Stimulated activated CD4-positive, alpha-beta T cell treated with anti-CD3 and anti-CD28 coated beads, Interleukin-1b, Interleukin-23, amount 100 ng/mL, for 24 hours (primary cell): ENCODE measurements at regions not wholly inside any gene's neighbourhood (a gene's known extent, or its start where the extent isn't known, plus 50 kb on each side); places are given as distances from the start of the nearest gene placed in this dataset.
"Not testable (repeated sequence)": the region's sequence is repeated elsewhere in the genome, so short reads cannot be mapped to it uniquely, and the experiment has no call there.

Experiments
- DNase-seq, 4 experiments: peaks; one replicate each; pipeline ENCODE4 v3.0.0-alpha.2; 2020; ENCODE audit warnings: low read depth in 4 of 4, low spot score in 1 of 4

DNA sequence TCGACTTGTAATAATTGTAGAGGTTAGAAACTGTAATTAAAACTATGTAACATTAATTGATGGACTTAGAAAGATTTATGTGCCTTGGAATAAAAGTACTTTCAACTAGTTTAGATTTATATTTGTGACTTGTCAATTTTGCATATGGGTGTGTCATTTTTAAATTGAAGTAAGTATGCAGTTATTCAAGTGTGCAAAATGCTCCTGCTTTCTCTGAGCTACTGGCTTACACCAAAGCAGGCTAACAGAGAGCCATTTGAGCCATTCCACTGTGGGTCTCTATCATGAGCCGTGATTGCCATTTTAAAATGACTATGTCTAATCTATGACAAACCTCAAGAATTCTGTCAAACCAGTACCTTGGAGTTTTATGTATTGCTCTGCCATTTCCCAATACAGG lies 345.0 kb upstream of the MDFIC2 start:
- DNase-seq: no peak

- no peak for DNase-seq
These were observed 335.4 kb upstream of the MDFIC2 start for GRCh38 chr3:70647823-70648222.

DNA sequence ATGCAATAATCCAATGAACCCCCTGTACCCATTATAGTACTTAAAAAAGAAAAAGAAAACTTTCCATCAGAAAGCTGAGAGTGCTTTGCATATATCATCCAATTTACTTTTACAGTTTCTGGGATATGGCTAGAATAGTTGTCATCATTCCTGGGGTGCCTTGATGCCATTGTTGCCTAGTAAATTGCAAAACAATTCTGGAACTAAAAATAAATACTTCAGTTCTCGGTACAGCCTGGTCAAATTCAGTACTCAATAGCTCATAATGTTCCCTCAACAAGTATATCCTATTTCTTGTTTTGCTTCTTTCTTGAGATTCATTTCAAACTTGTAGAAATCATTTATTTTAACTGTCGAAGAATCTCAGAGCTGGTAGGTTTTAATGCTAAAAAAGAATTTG lies 334.7 kb upstream of the MDFIC2 start:
- no peak for DNase-seq

- DNase-seq: no peak
These were observed 334.2 kb upstream of the MDFIC2 start for GRCh38 chr3:70646635-70647034.

DNA sequence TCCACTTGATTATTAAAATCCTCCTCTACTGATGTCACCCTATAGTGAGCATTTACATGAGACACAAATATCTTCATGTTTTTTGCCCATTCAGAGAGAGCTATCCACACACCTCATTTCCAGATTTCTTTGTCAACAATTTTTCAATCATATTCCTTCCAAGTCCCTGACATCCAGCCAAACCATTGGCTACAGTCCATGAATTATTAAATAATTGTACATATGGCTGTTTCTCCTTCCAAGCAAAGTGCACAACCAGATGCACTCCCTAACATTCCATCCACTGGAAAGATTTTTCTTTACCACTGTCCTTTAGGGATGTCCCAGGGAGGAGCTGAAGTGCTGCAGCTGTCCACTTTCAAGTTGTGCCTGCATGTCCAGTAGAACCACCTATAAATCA lies 328.0 kb upstream of the MDFIC2 start:
- no peak for DNase-seq

GRCh38 chr3:70635301-70635700 lies 322.9 kb upstream of the MDFIC2 start:
- DNase-seq: no peak

GRCh38 chr3:70631716-70632307 lies 319.4 kb upstream of the MDFIC2 start:
- no peak for DNase-seq

DNA sequence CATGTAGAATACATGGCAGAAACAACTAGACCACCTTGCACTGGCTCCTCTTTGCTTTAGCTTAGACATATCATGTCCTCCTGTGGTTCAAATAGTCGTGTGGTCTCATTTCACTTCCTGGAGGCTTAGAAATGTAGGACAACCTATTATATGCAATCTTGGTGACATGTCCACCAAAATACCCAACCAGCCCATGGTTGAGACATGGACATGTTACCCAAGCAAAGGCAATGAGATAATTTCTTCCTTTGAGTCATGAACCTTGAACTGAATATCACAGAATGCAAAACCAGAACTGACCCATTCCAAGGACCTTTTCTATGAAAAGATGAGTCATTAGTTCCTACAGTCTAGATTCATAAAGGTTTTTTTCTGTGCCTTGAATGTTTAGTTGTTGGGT lies 309.0 kb upstream of the MDFIC2 start:
- no peak for DNase-seq

DNA sequence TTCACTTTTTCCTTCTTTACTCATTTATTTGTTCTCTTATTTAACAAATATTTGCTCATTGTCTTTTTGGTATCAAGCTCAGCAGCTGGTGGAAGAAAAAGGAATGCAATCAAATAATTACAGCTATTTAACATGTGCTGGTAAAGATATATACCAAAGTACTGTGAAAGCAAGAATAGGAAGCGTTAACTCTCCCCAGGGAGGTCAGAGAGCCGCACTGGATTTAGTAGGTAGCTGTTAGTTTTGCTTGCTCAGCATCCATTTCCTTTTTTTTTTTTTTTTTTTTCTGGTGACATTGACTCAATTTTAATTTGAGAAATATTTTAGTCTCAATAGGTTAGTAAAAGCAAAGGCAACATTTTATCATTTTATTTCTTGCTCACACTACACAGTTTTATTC lies 308.5 kb upstream of the MDFIC2 start:
- no peak for DNase-seq

- DNase-seq: no peak
These were observed 307.9 kb upstream of the MDFIC2 start for GRCh38 chr3:70620367-70620766.

DNA sequence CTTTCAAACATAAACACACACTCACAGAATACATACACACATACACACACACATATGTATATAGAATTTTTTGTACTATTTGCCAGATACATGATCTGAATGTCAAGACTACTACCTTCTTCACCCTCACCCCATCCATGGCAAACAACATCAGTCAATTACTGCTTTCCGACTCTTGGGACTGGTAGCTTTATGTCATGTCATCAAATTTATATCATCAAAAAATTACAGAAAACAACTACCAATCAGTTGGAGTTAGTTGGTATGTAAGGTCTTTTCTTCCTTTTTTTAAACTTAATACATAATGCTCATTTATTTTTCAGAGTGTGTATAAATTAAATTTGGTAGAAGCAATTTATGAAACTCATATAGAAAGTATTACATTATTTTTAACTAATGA lies 305.7 kb upstream of the MDFIC2 start:
- DNase-seq: no peak

GRCh38 chr3:70617349-70617748 lies 304.9 kb upstream of the MDFIC2 start:
- not testable (repeated sequence) for DNase-seq

GRCh38 chr3:70615286-70615685 lies 302.8 kb upstream of the MDFIC2 start:
- DNase-seq: no peak

DNA sequence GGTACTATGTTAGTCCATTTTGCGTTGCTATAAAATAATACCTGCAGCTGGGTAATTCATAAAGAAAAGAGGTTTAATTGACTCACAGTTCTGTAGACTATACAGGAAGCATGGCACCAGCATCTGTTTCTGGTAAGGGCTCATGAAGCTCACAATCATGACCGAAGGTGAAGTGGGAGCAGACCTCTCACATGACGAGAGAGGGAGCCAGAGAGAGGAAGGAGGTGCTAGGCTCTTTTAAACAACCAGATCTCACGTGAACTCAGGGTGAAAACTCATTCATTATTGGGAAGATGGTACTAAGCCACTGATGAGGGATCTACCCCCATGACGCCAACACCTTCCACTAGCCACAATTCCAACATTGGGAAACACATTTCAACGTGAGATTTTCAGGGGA lies 301.7 kb upstream of the MDFIC2 start:
- DNase-seq: no peak

- DNase-seq: no peak
These were observed 300.5 kb upstream of the MDFIC2 start for GRCh38 chr3:70612920-70613319.

DNA sequence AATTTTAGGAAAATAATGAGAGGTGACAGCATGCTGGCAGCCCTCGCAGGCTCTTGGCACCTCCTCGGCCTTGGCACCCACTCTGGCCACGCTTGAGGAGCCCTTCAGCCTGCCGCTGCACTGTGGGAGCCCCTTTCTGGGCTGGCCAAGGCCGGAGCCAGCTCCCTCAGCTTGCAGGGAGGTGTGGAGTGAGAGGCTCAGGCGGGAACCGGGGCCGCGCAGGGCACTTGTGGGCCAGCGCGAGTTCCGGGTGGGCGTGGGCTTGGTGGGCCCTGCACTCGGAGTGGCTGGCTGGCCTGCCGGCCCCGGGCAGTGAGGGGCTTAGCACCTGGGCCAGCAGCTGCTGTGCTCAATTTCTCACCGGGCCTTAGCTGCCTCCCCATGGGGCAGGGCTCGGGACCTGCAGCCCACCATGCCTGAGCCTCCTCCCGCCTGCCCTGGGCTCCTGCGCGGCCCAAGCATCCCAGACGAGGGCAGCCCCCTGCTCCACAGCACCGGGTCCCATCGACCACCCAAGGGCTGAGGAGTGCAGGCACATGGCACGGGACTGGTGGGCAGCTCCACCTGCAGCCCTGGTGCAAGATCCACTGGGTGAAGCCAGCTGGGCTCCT lies 299.3 kb upstream of the MDFIC2 start:
- DNase-seq: not testable (repeated sequence)

DNA sequence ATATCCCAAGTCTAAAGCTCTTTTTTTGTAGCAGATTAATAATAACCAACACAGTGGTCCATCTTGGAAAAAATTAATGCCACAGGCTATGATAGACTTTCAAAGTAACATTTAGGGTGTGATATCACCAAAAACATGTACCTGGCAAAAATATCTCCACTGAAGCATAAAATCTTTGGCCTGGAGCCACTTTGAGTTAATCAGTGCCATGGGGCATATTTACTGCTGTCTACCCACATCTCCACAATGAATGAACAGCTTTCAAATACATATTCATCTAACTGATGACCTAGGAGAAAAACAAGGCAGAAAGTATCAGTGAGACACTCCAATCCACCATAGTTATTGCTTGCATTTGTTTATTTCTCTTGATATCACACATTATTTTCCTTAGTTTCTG lies 296.0 kb upstream of the MDFIC2 start:
- no peak for DNase-seq

- no peak for DNase-seq
These were observed 295.0 kb upstream of the MDFIC2 start for GRCh38 chr3:70607469-70607868.

DNA sequence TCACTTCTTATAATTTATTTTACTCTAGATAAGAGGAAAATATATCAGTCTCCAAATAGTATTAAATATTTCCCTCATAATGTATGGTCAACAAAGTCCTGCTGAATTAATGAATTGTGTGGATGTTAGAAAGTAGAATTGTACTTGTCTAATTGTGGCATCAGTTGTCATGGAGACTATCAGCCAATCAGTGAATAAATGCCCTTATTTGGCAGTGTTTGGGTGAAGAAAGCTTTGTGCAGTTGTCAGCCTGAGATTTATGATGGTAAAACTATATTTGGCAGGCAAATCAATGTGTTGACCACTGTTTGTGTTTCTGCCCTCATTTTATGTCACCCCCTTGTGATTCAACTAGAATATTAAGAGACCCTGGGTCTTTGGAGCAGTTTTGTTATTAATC lies 293.6 kb upstream of the MDFIC2 start:
- no peak for DNase-seq

DNA sequence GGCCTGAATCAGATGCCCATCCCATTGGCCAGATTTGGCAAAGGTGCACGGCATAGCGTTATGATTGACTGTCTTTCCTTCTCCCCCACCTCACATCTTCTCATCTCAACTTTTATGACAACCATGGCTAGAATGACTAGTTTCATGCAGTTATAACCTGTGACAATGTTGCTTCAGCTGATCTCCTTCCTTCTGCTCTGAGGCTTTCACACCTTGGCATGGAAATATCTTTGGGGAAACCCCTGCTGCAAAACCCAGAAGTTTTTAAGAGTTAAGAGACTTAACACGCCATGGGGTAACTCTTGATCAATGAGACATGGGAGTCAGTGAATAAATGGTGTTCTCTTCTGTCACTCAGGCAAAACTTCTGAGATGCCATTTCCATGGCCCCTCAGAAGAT lies 290.7 kb upstream of the MDFIC2 start:
- no peak for DNase-seq

DNA sequence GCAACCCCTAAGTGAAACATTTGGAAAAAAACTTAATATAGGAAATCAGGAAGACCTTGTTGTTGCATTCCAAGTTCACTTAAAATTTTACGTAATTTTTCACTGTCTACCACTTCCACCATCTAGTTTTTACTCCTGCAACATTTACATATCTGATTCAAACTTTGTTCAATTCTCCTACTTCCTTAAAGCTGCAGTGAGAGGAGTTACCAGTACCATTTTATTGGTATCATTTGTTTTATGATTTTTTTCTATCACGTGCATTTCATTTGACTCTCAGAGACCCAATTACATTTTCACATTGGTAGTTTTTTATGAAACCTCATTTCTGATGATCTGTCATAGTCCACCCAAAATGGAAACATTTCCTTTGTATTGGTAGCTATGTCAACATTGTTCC lies 284.9 kb upstream of the MDFIC2 start:
- no peak for DNase-seq

DNA sequence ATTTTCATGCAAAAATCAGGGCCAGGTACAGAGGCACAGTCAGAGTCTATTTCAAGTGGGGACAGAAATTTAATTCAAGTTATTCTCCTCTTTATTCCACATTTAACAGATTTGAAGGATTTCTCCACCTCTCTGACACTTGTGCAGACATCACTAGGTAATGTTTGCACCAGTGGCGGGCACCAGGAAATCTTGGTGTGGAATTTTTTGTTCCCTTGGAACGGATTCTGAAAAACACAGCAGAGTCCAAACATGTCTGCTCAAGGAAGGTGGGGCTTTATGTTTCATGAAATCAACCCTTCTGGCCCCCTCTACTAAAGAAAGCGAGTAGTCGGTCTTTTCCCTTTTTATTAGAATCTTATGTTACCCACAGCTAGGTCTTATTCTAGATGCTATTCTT lies 271.2 kb upstream of the MDFIC2 start:
- DNase-seq: no peak

- no peak for DNase-seq
These were observed 270.4 kb upstream of the MDFIC2 start for GRCh38 chr3:70582803-70583202.
